Spleen (tissue), 7 donors: ENCODE measurements at regions not wholly inside any gene's neighbourhood (a gene's known extent, or its start where the extent isn't known, plus 50 kb on each side); places are given as distances from the start of the nearest gene placed in this dataset.

Experiments used
- POLR2A ChIP-seq, 3 donors: fragments of 450-650 bp; IDR thresholded peaks; one replicate each; pipeline ENCODE4 v1.5.1; 2017; ENCODE audit warnings: antibody characterized with exemption in 3 of 3, mild to moderate bottlenecking in 1 of 3
- POLR2AphosphoS5 ChIP-seq, 3 donors: sonication (generic); formaldehyde crosslinking; IDR thresholded peaks; one replicate each; pipeline ENCODE4 v1.5.1; 2017; ENCODE audit warnings: antibody characterized with exemption in 3 of 3
- TF ChIP-seq, protein P1 (sequence below), 11 experiments: fragments of 200-600 bp in 7 of 11; fragments of 450-650 bp in 4 of 11; sonication (generic) in 4 of 11; IDR thresholded peaks in 8 of 11; conservative IDR thresholded peaks in 3 of 11; 1 replicate in 7 of 11; 2 replicates in 4 of 11; pipeline versions ENCODE4 v1.4.0 to v1.8.0; 2016 to 2021; ENCODE audit warnings: antibody characterized with exemption in 11 of 11, inconsistent platforms in 4 of 11, mild to moderate bottlenecking in 1 of 11
- donor health status: DM: no; HTN: no; CAD: no; lungs with moderate emphysema.
- donor health status: DM: no; HTN: no; CAD: no.
- donor health status: DM: no; HTN: no; CAD: no.

DNA sequence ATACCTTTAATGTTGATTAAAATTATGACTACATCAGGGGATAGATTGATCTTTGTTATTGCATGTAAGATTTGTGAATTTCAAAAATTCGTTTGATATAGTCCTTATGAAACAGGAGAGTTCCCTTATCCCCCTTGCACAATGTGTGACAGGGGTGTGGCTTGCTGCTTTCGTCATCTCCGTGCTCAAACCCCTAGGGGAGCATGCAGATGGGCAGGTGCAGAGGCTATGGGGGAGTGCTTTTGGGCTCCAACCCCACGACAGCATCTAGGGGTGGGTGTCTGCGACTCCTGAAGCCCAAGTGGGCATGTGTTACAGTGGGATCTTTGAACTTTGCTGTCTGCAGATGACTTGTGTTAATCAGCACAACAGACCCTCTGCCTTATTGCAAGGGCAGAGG lies 360.1 kb upstream of the GOLIM4 start:
- TF ChIP-seq, protein P1, sequence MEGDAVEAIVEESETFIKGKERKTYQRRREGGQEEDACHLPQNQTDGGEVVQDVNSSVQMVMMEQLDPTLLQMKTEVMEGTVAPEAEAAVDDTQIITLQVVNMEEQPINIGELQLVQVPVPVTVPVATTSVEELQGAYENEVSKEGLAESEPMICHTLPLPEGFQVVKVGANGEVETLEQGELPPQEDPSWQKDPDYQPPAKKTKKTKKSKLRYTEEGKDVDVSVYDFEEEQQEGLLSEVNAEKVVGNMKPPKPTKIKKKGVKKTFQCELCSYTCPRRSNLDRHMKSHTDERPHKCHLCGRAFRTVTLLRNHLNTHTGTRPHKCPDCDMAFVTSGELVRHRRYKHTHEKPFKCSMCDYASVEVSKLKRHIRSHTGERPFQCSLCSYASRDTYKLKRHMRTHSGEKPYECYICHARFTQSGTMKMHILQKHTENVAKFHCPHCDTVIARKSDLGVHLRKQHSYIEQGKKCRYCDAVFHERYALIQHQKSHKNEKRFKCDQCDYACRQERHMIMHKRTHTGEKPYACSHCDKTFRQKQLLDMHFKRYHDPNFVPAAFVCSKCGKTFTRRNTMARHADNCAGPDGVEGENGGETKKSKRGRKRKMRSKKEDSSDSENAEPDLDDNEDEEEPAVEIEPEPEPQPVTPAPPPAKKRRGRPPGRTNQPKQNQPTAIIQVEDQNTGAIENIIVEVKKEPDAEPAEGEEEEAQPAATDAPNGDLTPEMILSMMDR (IDR thresholded peaks at IDR 0.05 in 8 of 11, conservative IDR thresholded peaks at IDR 0.05 in 3 of 11): no peak
- TF ChIP-seq POLR2A (IDR thresholded peaks at IDR 0.05) (no peak), POLR2AphosphoS5 (IDR thresholded peaks at IDR 0.05) (no peak)
